ENCODE measurements at regions not wholly inside any gene's neighbourhood (a gene's known extent, or its start where the extent isn't known, plus 50 kb on each side); places are given as distances from the start of the nearest gene placed in this dataset.

GRCh38 chr5:115360046-115360685 is 63.7 kb upstream of the CCDC112 start:
- H3K4me3 ChIP-seq (ENCODE audit: control insufficient read depth in 1 of 2, extremely low read depth in 1 of 2, low read length in 1 of 2) = no peak overlapping the region
- Mint-ChIP-seq H3K9me3 (no peaks in the 10 kb centered on the region), H3K27ac (no peak overlapping the region), H3K4me3 (no peak overlapping the region), H3K36me3 (no peaks in the 10 kb centered on the region), H3K27me3 (peaks cover 5 to 14% of the 10 kb centered on the region in 2 donors), H3K4me1 (no peaks in the 10 kb centered on the region)
- H3K4me1 ChIP-seq (ENCODE audit: control insufficient read depth in 1 of 2, extremely low read depth in 1 of 2, insufficient read depth in 2 of 2, low read length in 2 of 2) = no peaks in the 10 kb centered on the region
- no peaks in the 10 kb centered on the region for H3K9me3 ChIP-seq
- ChIA-PET CTCF (no interaction called here), POLR2A (no interaction called here)
- no peaks in the 10 kb centered on the region for H3K36me3 ChIP-seq (ENCODE audit: control insufficient read depth in 2 of 2, extremely low read depth in 1 of 2, insufficient read depth in 1 of 2, low read length in 1 of 2)
- 93% methylated on average over 3 of the region's 5 CpGs for WGBS (ENCODE audit: insufficient coverage)
- DNase-seq (no peak), ATAC-seq (replicated peaks in 1 of 4) (no peak)
- no peak overlapping the region for H3K27ac ChIP-seq (ENCODE audit: low read length)
- H3K27me3 ChIP-seq (replicated peaks in 1 of 2; ENCODE audit: control insufficient read depth in 2 of 2, extremely low read depth in 1 of 2, insufficient read depth in 2 of 2, low read length in 1 of 2) = peaks cover 0 to 4% of the 10 kb centered on the region in 2 experiments

- H3K36me3 Mint-ChIP-seq = no peaks in the 10 kb centered on the region
- no peak overlapping the region for H3K4me3 Mint-ChIP-seq
- Histone ChIP-seq H3K27me3 (replicated peaks in 1 of 2; ENCODE audit: control insufficient read depth in 2 of 2, extremely low read depth in 1 of 2, insufficient read depth in 2 of 2, low read length in 1 of 2) (peaks cover 0 to 7% of the 10 kb centered on the region in 2 experiments), H3K27ac (ENCODE audit: low read length) (no peak overlapping the region), H3K36me3 (ENCODE audit: control insufficient read depth in 2 of 2, extremely low read depth in 1 of 2, insufficient read depth in 1 of 2, low read length in 1 of 2) (no peaks in the 10 kb centered on the region), H3K4me1 (ENCODE audit: control insufficient read depth in 1 of 2, extremely low read depth in 1 of 2, insufficient read depth in 2 of 2, low read length in 2 of 2) (no peaks in the 10 kb centered on the region), H3K4me3 (ENCODE audit: control insufficient read depth in 1 of 2, extremely low read depth in 1 of 2, low read length in 1 of 2) (no peak overlapping the region), H3K9me3 (no peaks in the 10 kb centered on the region)
- no peaks in the 10 kb centered on the region for H3K9me3 Mint-ChIP-seq
- H3K27ac Mint-ChIP-seq = no peak overlapping the region
- no peak for ATAC-seq (replicated peaks in 1 of 4)
- WGBS (ENCODE audit: insufficient coverage) = 100% methylated on average over 2 of the region's 4 CpGs
- DNase-seq = no peak
- no peaks in the 10 kb centered on the region for H3K4me1 Mint-ChIP-seq
- ChIA-PET CTCF (no interaction called here), POLR2A (no interaction called here)
- peaks cover 10 to 37% of the 10 kb centered on the region in 2 donors for H3K27me3 Mint-ChIP-seq
Measured at GRCh38 chr5:115355767-115356381, 59.4 kb upstream of the CCDC112 start.

GRCh38 chr5:115355095-115355494 is 58.6 kb upstream of the CCDC112 start:
- no CpG with 5 or more reads among the region's 1 CpG for WGBS (ENCODE audit: insufficient coverage)
- ATAC-seq (replicated peaks in 1 of 4) (no peak), DNase-seq (no peak)
- Mint-ChIP-seq H3K4me1 (no peaks in the 10 kb centered on the region), H3K9me3 (no peaks in the 10 kb centered on the region), H3K4me3 (no peak overlapping the region), H3K27me3 (peaks cover 11 to 38% of the 10 kb centered on the region in 2 donors), H3K27ac (no peak overlapping the region), H3K36me3 (no peaks in the 10 kb centered on the region)
- H3K4me1 ChIP-seq (ENCODE audit: control insufficient read depth in 1 of 2, extremely low read depth in 1 of 2, insufficient read depth in 2 of 2, low read length in 2 of 2) = no peaks in the 10 kb centered on the region
- H3K4me3 ChIP-seq (ENCODE audit: control insufficient read depth in 1 of 2, extremely low read depth in 1 of 2, low read length in 1 of 2) = no peak overlapping the region
- H3K27ac ChIP-seq (ENCODE audit: low read length) = no peak overlapping the region
- peaks cover 0 to 10% of the 10 kb centered on the region in 2 experiments for H3K27me3 ChIP-seq (replicated peaks in 1 of 2; ENCODE audit: control insufficient read depth in 2 of 2, extremely low read depth in 1 of 2, insufficient read depth in 2 of 2, low read length in 1 of 2)
- ChIA-PET CTCF (interaction anchor here in 1 of 2 donors (0.9 kb wide), 1 partner anchor 220 kb away, joined by 6 read pairs; no protein-coding TSS in a partner anchor), POLR2A (no interaction called here)
- H3K9me3 ChIP-seq = no peaks in the 10 kb centered on the region
- H3K36me3 ChIP-seq (ENCODE audit: control insufficient read depth in 2 of 2, extremely low read depth in 1 of 2, insufficient read depth in 1 of 2, low read length in 1 of 2) = no peaks in the 10 kb centered on the region

GRCh38 chr5:115354246-115354645 is 57.8 kb upstream of the CCDC112 start:
- 51% methylated on average over 4 of the region's 5 CpGs for WGBS (ENCODE audit: insufficient coverage)

GRCh38 chr5:115352571-115352970 is 56.1 kb upstream of the CCDC112 start:
- CTCF ChIA-PET = no interaction called here
- Mint-ChIP-seq H3K36me3 (no peaks in the 10 kb centered on the region), H3K4me3 (no peak overlapping the region), H3K4me1 (no peaks in the 10 kb centered on the region), H3K27ac (no peak overlapping the region), H3K27me3 (peaks cover 19 to 48% of the 10 kb centered on the region in 2 donors), H3K9me3 (no peaks in the 10 kb centered on the region)
- DNase-seq (no peak), ATAC-seq (replicated peaks in 1 of 4) (no peak)
- Histone ChIP-seq H3K4me1 (ENCODE audit: control insufficient read depth in 1 of 2, extremely low read depth in 1 of 2, insufficient read depth in 2 of 2, low read length in 2 of 2) (no peaks in the 10 kb centered on the region), H3K27ac (ENCODE audit: low read length) (no peak overlapping the region), H3K9me3 (no peaks in the 10 kb centered on the region), H3K4me3 (ENCODE audit: control insufficient read depth in 1 of 2, extremely low read depth in 1 of 2, low read length in 1 of 2) (no peak overlapping the region), H3K36me3 (ENCODE audit: control insufficient read depth in 2 of 2, extremely low read depth in 1 of 2, insufficient read depth in 1 of 2, low read length in 1 of 2) (no peaks in the 10 kb centered on the region), H3K27me3 (replicated peaks in 1 of 2; ENCODE audit: control insufficient read depth in 2 of 2, extremely low read depth in 1 of 2, insufficient read depth in 2 of 2, low read length in 1 of 2) (peaks cover 2 to 10% of the 10 kb centered on the region in 2 experiments)
- 82% methylated on average over 2 of the region's 2 CpGs for WGBS (ENCODE audit: insufficient coverage)
- POLR2A ChIA-PET = interaction anchor here in 1 of 2 donors (0.6 kb wide), 1 partner anchor 33 kb away, joined by 3 read pairs; no protein-coding TSS in a partner anchor

More at GRCh38 chr5:115354246-115354645, 57.8 kb upstream of the CCDC112 start:
- CTCF ChIA-PET = interaction anchor here in 1 of 2 donors (0.9 kb wide), 1 partner anchor 220 kb away, joined by 6 read pairs; no protein-coding TSS in a partner anchor
- peaks cover 14 to 38% of the 10 kb centered on the region in 2 donors for H3K27me3 Mint-ChIP-seq
- H3K4me3 ChIP-seq (ENCODE audit: control insufficient read depth in 1 of 2, extremely low read depth in 1 of 2, low read length in 1 of 2) = no peak overlapping the region
- no peaks in the 10 kb centered on the region for H3K4me1 Mint-ChIP-seq
- H3K4me3 Mint-ChIP-seq = no peak overlapping the region
- no peaks in the 10 kb centered on the region for H3K9me3 ChIP-seq
- ATAC-seq (replicated peaks in 1 of 4) = no peak
- no peak for DNase-seq
- no peaks in the 10 kb centered on the region for H3K36me3 ChIP-seq (ENCODE audit: control insufficient read depth in 2 of 2, extremely low read depth in 1 of 2, insufficient read depth in 1 of 2, low read length in 1 of 2)
- POLR2A ChIA-PET = no interaction called here
- no peaks in the 10 kb centered on the region for H3K4me1 ChIP-seq (ENCODE audit: control insufficient read depth in 1 of 2, extremely low read depth in 1 of 2, insufficient read depth in 2 of 2, low read length in 2 of 2)
- H3K36me3 Mint-ChIP-seq = no peaks in the 10 kb centered on the region
- no peak overlapping the region for H3K27ac Mint-ChIP-seq
- peaks cover 0 to 10% of the 10 kb centered on the region in 2 experiments for H3K27me3 ChIP-seq (replicated peaks in 1 of 2; ENCODE audit: control insufficient read depth in 2 of 2, extremely low read depth in 1 of 2, insufficient read depth in 2 of 2, low read length in 1 of 2)
- H3K27ac ChIP-seq (ENCODE audit: low read length) = no peak overlapping the region
- no peaks in the 10 kb centered on the region for H3K9me3 Mint-ChIP-seq

- DNase-seq (no peak), ATAC-seq (replicated peaks in 1 of 4) (no peak)
- Mint-ChIP-seq H3K9me3 (no peaks in the 10 kb centered on the region), H3K4me3 (no peak overlapping the region), H3K27ac (no peak overlapping the region), H3K36me3 (no peaks in the 10 kb centered on the region), H3K4me1 (no peaks in the 10 kb centered on the region), H3K27me3 (peaks cover 14 to 46% of the 10 kb centered on the region in 2 donors)
- H3K27me3 ChIP-seq (replicated peaks in 1 of 2; ENCODE audit: control insufficient read depth in 2 of 2, extremely low read depth in 1 of 2, insufficient read depth in 2 of 2, low read length in 1 of 2) = peaks cover 2 to 6% of the 10 kb centered on the region in 2 experiments
- CTCF ChIA-PET = no interaction called here
- POLR2A ChIA-PET = interaction anchor here in 1 of 2 donors (0.6 kb wide), 1 partner anchor 32 kb away, joined by 3 read pairs; no protein-coding TSS in a partner anchor
- H3K4me1 ChIP-seq (ENCODE audit: control insufficient read depth in 1 of 2, extremely low read depth in 1 of 2, insufficient read depth in 2 of 2, low read length in 2 of 2) = no peaks in the 10 kb centered on the region
- no peak overlapping the region for H3K4me3 ChIP-seq (ENCODE audit: control insufficient read depth in 1 of 2, extremely low read depth in 1 of 2, low read length in 1 of 2)
- H3K27ac ChIP-seq (ENCODE audit: low read length) = no peak overlapping the region
- H3K9me3 ChIP-seq = no peaks in the 10 kb centered on the region
- no peaks in the 10 kb centered on the region for H3K36me3 ChIP-seq (ENCODE audit: control insufficient read depth in 2 of 2, extremely low read depth in 1 of 2, insufficient read depth in 1 of 2, low read length in 1 of 2)
Measured at GRCh38 chr5:115351356-115352195, 55.1 kb upstream of the CCDC112 start.

Data from T-cell (primary cell).